CD4-positive, alpha-beta T cell treated with Interleukin-15 for 1 hour (primary cell): ENCODE measurements at regions not wholly inside any gene's neighbourhood (a gene's known extent, or its start where the extent isn't known, plus 50 kb on each side); places are given as distances from the start of the nearest gene placed in this dataset.
A peak's percentile ranks its signal among the peaks of the same experiment; 100 is the strongest.

Source experiments
- DNase-seq: peaks from one replicate; pipeline ENCODE4 v3.0.0-alpha.2; 2020

- DNase-seq: no peak
These were observed 84.6 kb upstream of the PACRGL start for GRCh38 chr4:20615486-20616260.

GRCh38 chr4:20616313-20616712 lies 83.9 kb upstream of the PACRGL start:
- no peak for DNase-seq

- no peak for DNase-seq
These were observed 83.4 kb upstream of the PACRGL start for GRCh38 chr4:20616848-20617247.

GRCh38 chr4:20617678-20618396 lies 82.4 kb upstream of the PACRGL start:
- DNase-seq: no peak

GRCh38 chr4:20618731-20619130 lies 81.5 kb upstream of the PACRGL start:
- DNase-seq: no peak

- DNase-seq: no peak
These were observed 78.8 kb upstream of the PACRGL start for GRCh38 chr4:20621476-20621875.

GRCh38 chr4:20622701-20623100 lies 77.6 kb upstream of the PACRGL start:
- DNase-seq: no peak

GRCh38 chr4:20623939-20624338 lies 76.3 kb upstream of the PACRGL start:
- DNase-seq: no peak

GRCh38 chr4:20624793-20625374 lies 75.4 kb upstream of the PACRGL start:
- no peak for DNase-seq

- peak; percentile 22 for DNase-seq
These were observed 74.8 kb upstream of the PACRGL start for GRCh38 chr4:20625426-20625825.

- no peak for DNase-seq
These were observed 73.8 kb upstream of the PACRGL start for GRCh38 chr4:20626326-20627005.

GRCh38 chr4:20627866-20628265 lies 72.4 kb upstream of the PACRGL start:
- no peak for DNase-seq

- no peak for DNase-seq
These were observed 70.8 kb upstream of the PACRGL start for GRCh38 chr4:20629186-20630106.

- DNase-seq: no peak
These were observed 61.4 kb upstream of the PACRGL start for GRCh38 chr4:20638825-20639224.

- DNase-seq: no peak
These were observed 60.9 kb upstream of the PACRGL start for GRCh38 chr4:20639346-20639745.

- DNase-seq: no peak
These were observed 59.3 kb upstream of the PACRGL start for GRCh38 chr4:20640989-20641388.

- DNase-seq: no peak
These were observed 58.3 kb upstream of the PACRGL start for GRCh38 chr4:20641976-20642375.

- no peak for DNase-seq
These were observed 56.6 kb upstream of the PACRGL start for GRCh38 chr4:20643631-20644030.

- no peak for DNase-seq
These were observed 55.0 kb upstream of the PACRGL start for GRCh38 chr4:20645236-20645635.

GRCh38 chr4:20646287-20646686 lies 54.0 kb upstream of the PACRGL start:
- no peak for DNase-seq
